ENCODE measurements at regions not wholly inside any gene's neighbourhood (a gene's known extent, or its start where the extent isn't known, plus 50 kb on each side); places are given as distances from the start of the nearest gene placed in this dataset.
"Not testable (repeated sequence)": the region's sequence is repeated elsewhere in the genome, so short reads cannot be mapped to it uniquely, and the experiment has no call there.

GRCh38 chr14:104230946-104231345 lies 92.6 kb downstream of the KIF26A start:
- no peak for DNase-seq

- DNase-seq = no peak
Measured at GRCh38 chr14:104232070-104232484, 93.7 kb downstream of the KIF26A start.

GRCh38 chr14:104234007-104234786 lies 95.8 kb downstream of the KIF26A start:
- DNase-seq = not testable (repeated sequence)

GRCh38 chr14:104235686-104236085 lies 97.3 kb downstream of the KIF26A start:
- DNase-seq = no peak

GRCh38 chr14:104237651-104238423 lies 99.5 kb downstream of the KIF26A start:
- no peak for DNase-seq

- DNase-seq = no peak
Measured at GRCh38 chr14:104238424-104239184, 100.2 kb downstream of the KIF26A start.

GRCh38 chr14:104239185-104239775 lies 100.9 kb downstream of the KIF26A start:
- DNase-seq = no peak

- DNase-seq = no peak
Measured at GRCh38 chr14:104239861-104240301, 101.5 kb downstream of the KIF26A start.

- no peak for DNase-seq
Measured at GRCh38 chr14:104240434-104241157, 102.2 kb downstream of the KIF26A start.

GRCh38 chr14:104243200-104243599 lies 104.8 kb downstream of the KIF26A start:
- no peak for DNase-seq

- no peak for DNase-seq
Measured at GRCh38 chr14:104244221-104245011, 106.0 kb downstream of the KIF26A start.

GRCh38 chr14:104245075-104245474 lies 106.7 kb downstream of the KIF26A start:
- DNase-seq = no peak

GRCh38 chr14:104245723-104246122 lies 107.3 kb downstream of the KIF26A start:
- no peak for DNase-seq

- DNase-seq = no peak
Measured at GRCh38 chr14:104246401-104247335, 108.3 kb downstream of the KIF26A start.

- no peak for DNase-seq
Measured at GRCh38 chr14:104247336-104248202, 109.2 kb downstream of the KIF26A start.

GRCh38 chr14:104248203-104249055 lies 110.0 kb downstream of the KIF26A start:
- no peak for DNase-seq

GRCh38 chr14:104249089-104249488 lies 110.7 kb downstream of the KIF26A start:
- no peak for DNase-seq

- no peak for DNase-seq
Measured at GRCh38 chr14:104249706-104250105, 111.3 kb downstream of the KIF26A start.
